BE2C (cell line): ENCODE measurements at regions not wholly inside any gene's neighbourhood (a gene's known extent, or its start where the extent isn't known, plus 50 kb on each side); places are given as distances from the start of the nearest gene placed in this dataset.

Source experiments
- DNase-seq: peaks from one replicate; pipeline ENCODE4 v3.0.0-alpha.2; 2020
- H3K27me3 ChIP-seq: fragments of 250-450 bp; sonication (Bioruptor Pico); 2 replicates; pipeline ENCODE4 v1.5.1; 2020; ENCODE audit warnings: mild to moderate bottlenecking
- H3K36me3 ChIP-seq: fragments of 250-450 bp; sonication (Bioruptor Pico); 2 replicates; pipeline ENCODE4 v1.5.1; 2020; ENCODE audit warnings: mild to moderate bottlenecking
- H3K4me1 ChIP-seq: fragments of 250-450 bp; sonication (Bioruptor Pico); 2 replicates; pipeline ENCODE4 v1.5.1; 2020
- H3K4me3 ChIP-seq: 2 replicates; pipeline ENCODE4 v1.5.1; 2011; ENCODE audit warnings: low read depth, low read length
- H3K9me3 ChIP-seq: fragments of 250-450 bp; sonication (Bioruptor Pico); 2 replicates; pipeline ENCODE4 v1.5.1; 2020
- TF ChIP-seq, protein P1 (sequence below): IDR thresholded peaks from 2 replicates; pipeline ENCODE4 v1.5.1; 2012; ENCODE audit warnings: mild to moderate bottlenecking, low read depth, low read length

DNA sequence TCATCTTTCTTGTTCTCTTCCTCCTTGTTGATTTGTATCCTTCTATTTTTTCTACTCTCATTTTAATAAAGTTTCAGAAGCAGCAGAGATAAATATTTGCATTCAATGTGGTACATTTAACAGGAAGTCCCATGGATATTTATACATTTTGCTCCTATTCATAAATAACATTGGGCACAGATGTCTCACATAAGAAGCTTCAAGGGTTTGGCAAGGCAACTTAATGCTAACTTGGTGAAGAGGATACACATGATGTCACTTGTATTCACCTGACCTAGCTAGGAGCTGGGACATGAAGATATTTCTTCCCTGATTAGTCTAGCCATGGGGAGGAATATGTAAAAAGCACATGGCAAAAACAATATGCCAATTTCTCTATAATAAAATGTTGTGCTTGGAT, 65.1 kb upstream of the DUSP10 start:
- TF ChIP-seq, protein P1, sequence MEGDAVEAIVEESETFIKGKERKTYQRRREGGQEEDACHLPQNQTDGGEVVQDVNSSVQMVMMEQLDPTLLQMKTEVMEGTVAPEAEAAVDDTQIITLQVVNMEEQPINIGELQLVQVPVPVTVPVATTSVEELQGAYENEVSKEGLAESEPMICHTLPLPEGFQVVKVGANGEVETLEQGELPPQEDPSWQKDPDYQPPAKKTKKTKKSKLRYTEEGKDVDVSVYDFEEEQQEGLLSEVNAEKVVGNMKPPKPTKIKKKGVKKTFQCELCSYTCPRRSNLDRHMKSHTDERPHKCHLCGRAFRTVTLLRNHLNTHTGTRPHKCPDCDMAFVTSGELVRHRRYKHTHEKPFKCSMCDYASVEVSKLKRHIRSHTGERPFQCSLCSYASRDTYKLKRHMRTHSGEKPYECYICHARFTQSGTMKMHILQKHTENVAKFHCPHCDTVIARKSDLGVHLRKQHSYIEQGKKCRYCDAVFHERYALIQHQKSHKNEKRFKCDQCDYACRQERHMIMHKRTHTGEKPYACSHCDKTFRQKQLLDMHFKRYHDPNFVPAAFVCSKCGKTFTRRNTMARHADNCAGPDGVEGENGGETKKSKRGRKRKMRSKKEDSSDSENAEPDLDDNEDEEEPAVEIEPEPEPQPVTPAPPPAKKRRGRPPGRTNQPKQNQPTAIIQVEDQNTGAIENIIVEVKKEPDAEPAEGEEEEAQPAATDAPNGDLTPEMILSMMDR, result no peak
- DNase-seq, result no peak

GRCh38 chr1:221806236-221806635, 64.3 kb upstream of the DUSP10 start:
- no peak overlapping the region for H3K4me3 ChIP-seq
- H3K27me3 ChIP-seq, result no peaks in the 10 kb centered on the region
- H3K4me1 ChIP-seq, result peaks cover 4% of the 10 kb centered on the region; the same call in 1 of the 2 replicates
- no peaks in the 10 kb centered on the region for H3K36me3 ChIP-seq
- H3K9me3 ChIP-seq, result no peaks in the 10 kb centered on the region
- TF ChIP-seq, protein P1, result no peak
- no peak for DNase-seq

More for the DNA sequence above, 65.1 kb upstream of the DUSP10 start:
- H3K4me1 ChIP-seq, result peaks cover 4% of the 10 kb centered on the region; the same call in 1 of the 2 replicates
- no peaks in the 10 kb centered on the region for H3K27me3 ChIP-seq
- no peak overlapping the region for H3K4me3 ChIP-seq
- no peaks in the 10 kb centered on the region for H3K9me3 ChIP-seq
- no peaks in the 10 kb centered on the region for H3K36me3 ChIP-seq

DNA sequence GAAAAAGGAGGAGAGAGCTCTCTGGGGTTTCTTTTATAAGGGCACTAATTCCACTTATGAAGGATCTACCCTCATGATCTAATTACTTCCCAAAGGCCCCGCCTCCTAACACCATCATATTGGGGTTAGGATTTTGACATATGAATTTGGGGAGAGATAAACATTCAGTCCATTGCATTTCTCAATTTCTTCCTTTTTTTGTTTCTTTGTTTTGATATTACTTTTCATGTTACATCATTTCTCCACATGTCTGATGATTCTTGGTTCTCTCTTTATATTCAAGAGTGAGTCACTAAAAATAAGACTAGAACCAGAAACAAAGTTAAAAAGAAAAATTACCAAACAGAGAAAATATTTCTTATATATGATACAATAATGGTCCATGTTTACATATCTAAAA, 63.2 kb upstream of the DUSP10 start:
- DNase-seq, result no peak
- Histone ChIP-seq H3K27me3 (no peaks in the 10 kb centered on the region), H3K36me3 (no peaks in the 10 kb centered on the region), H3K4me3 (no peak overlapping the region), H3K9me3 (no peaks in the 10 kb centered on the region), H3K4me1 (peaks cover 4% of the 10 kb centered on the region; the same call in 1 of the 2 replicates)
- TF ChIP-seq, protein P1, result no peak

GRCh38 chr1:221804303-221804702, 62.4 kb upstream of the DUSP10 start:
- H3K4me3 ChIP-seq, result no peak overlapping the region
- H3K9me3 ChIP-seq, result no peaks in the 10 kb centered on the region
- TF ChIP-seq, protein P1, result no peak
- H3K27me3 ChIP-seq, result no peaks in the 10 kb centered on the region
- no peaks in the 10 kb centered on the region for H3K36me3 ChIP-seq
- no peak for DNase-seq
- H3K4me1 ChIP-seq, result peaks cover 4% of the 10 kb centered on the region; the same call in 1 of the 2 replicates

GRCh38 chr1:221801773-221802516, 60.1 kb upstream of the DUSP10 start:
- no peaks in the 10 kb centered on the region for H3K4me1 ChIP-seq
- no peaks in the 10 kb centered on the region for H3K9me3 ChIP-seq
- H3K36me3 ChIP-seq, result no peaks in the 10 kb centered on the region
- no peaks in the 10 kb centered on the region for H3K27me3 ChIP-seq
- TF ChIP-seq, protein P1, result no peak
- no peak overlapping the region for H3K4me3 ChIP-seq
- no peak for DNase-seq

- no peaks in the 10 kb centered on the region for H3K27me3 ChIP-seq
- no peak overlapping the region for H3K4me3 ChIP-seq
- no peaks in the 10 kb centered on the region for H3K9me3 ChIP-seq
- DNase-seq, result no peak
- no peaks in the 10 kb centered on the region for H3K4me1 ChIP-seq
- TF ChIP-seq, protein P1, result no peak
- no peaks in the 10 kb centered on the region for H3K36me3 ChIP-seq
Measured at GRCh38 chr1:221801251-221801661, 59.4 kb upstream of the DUSP10 start.
